ENCODE measurements at regions not wholly inside any gene's neighbourhood (a gene's known extent, or its start where the extent isn't known, plus 50 kb on each side); places are given as distances from the start of the nearest gene placed in this dataset.

DNA sequence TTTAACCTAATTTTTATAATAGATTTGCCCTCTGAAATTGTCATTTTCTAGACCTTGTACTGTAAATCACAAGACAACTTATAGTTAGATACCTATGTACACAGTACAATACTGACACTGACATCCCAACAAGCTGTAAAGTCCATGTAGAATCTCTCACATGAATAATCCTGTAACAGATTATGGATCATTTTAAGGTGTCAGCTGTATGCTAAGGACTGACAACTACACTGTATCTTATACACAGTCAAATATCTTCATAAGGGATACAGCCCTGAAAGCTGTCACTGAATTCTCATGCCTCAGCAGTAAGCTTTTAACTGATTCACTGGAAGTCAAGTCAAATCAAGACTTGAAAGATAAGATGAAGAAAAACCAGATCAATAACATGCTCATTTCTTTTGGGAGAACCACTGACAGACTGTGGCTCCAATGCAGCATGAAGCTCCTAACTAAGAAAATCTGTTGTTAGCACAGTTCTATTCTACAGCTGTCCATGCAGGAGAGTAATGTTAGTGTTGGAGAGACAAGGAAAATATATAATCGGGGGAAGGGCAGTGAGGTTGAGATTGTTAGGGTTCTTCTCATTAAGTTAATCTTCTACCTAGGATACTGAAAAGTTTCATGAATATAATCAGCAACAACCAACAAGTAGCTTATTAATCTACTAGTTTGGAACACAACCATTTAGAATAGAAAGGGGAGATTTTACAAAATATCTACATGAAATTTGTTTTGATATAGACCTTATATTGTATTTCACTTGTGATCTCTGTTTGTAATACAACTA lies 612.0 kb downstream of the PCDH18 start:
- no peak for DNase-seq

- DNase-seq, result no peak
These were observed 613.5 kb downstream of the PCDH18 start for GRCh38 chr4:136918772-136919171.

- no peak for DNase-seq
These were observed 614.8 kb downstream of the PCDH18 start for GRCh38 chr4:136917312-136918110.

DNA sequence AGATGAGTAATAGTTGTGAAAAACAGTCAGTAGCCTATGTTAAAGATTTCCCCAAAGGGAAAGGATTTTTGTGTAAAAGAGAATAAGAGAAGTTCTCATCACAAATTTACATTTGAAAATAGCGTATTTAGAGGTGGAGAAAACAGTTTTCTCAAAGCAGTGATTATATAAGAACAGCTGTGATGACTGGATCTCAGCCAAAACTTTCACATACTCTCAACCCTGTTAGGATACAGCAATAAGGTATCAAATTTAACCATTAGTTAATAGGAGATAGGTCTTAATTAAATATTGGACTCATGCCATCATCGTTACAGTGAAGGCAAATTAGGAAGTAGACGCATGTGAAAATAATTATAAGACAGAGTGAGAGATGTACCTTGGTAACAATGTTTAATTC lies 622.7 kb downstream of the PCDH18 start:
- peak; percentile 83 for DNase-seq

GRCh38 chr4:136908122-136908521 lies 624.2 kb downstream of the PCDH18 start:
- no peak for DNase-seq

- DNase-seq, result no peak
These were observed 631.6 kb downstream of the PCDH18 start for GRCh38 chr4:136900696-136901095.

DNA sequence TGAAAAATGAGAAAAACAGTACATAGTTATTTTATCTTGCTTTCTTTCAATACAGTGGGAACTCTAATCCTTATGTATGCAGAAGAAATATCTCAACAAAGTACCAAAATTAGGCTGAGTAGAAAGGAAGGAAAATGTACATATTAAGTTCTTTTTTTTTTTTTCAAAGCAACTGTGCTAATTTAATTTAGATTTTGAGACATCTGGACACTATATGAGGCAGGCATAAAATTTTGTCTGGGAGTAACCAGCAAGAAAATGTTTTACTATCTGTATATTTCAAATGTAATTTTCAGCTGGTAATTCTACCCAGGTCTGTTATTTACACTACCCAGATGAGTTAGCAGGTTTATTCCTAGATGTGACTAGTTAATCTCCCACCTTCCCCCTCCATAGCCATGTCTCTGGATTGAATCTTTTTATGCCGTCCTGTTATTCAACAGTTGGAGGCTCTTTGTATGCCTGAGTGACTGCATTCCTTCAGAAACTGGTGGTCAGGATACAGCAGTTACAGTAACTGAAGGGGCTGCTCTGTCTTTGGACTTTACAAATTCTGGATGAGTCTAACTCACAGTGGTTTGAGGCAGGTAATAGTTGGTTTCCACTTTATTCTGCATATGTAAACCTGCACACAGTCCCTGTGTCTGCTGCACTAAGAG lies 633.6 kb downstream of the PCDH18 start:
- no peak for DNase-seq

GRCh38 chr4:136893573-136893972 lies 638.7 kb downstream of the PCDH18 start:
- no peak for DNase-seq

GRCh38 chr4:136881666-136882065 lies 650.6 kb downstream of the PCDH18 start:
- DNase-seq, result no peak

DNA sequence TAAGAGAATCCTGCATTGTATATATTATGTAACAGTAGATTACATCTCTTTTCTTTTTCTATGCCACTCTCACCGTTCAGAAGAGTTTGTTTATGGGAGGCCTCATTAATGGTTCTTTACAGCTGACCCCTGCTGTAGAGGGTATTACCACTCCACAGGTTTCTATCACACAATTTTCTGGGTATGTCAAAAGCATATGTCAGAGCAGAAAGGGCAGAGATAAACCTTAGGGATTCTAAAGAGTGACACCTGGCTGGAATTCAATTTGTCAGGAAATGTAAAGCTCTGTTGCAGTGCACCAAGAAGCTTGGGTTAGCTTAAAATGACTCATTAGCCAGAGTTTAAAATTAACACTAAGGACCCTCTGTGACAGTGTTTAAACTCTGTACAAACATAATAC lies 658.7 kb downstream of the PCDH18 start:
- no peak for DNase-seq

DNA sequence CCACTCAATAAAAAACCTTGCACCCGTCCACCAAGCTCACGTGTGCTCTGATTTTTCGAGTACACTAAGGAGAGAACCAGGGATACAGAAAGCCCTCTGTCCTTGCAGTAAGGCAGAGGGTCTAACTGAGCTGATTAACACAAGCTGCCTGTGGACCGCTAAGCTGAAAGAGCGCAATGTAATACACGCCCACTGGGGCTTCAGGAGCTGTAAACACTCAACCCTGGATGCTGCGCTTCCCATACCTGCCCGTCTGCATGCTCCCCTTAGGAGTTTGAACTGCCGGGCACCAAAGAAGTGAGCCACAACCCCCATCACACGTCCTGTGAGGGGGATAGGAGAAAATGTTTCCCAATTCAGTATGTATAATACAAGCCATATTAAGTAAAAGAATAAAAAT lies 664.8 kb downstream of the PCDH18 start:
- no peak for DNase-seq

DNA sequence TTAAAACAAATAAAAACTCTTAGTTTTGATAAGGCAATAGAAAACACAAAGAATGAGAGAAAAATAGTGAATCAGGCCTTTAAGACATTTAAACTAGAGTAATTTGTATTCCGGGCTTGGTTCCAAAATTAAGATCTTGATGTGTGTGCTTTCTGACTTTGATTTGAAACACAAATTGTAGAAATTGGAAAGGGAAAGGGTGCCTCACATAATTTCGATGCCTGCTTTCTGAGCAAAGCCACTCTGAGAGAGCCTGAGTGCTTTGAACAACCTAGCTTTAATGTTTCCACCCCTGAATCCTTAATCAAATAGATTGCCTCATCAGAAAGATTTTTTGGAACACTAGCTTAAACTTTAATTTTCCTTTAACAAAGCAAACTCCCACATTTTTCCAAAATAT lies 666.8 kb downstream of the PCDH18 start:
- DNase-seq, result no peak

- peak; percentile 72 for DNase-seq
These were observed 667.6 kb downstream of the PCDH18 start for GRCh38 chr4:136864604-136865185.

DNA sequence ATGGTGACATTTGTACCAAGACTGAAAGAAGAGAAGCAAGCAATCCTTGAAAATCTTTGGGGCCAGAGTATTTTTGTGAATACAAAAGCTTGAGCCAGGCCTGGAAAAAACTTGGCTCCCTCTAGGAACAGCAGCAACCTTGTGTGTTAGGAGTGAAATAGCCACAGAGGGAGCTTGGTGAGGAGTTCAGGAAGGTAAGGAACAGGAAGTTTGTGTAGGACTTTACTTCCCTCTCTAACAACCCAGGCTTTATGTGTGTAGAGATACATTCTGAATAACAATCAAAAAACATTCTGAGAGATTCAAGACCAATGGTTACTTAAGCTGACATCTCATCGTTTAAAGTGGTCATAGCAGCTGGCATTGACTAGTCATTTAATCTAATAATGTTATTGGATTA lies 668.5 kb downstream of the PCDH18 start:
- DNase-seq, result no peak

GRCh38 chr4:136862653-136863052 lies 669.6 kb downstream of the PCDH18 start:
- DNase-seq, result no peak

- peak; percentile 25 for DNase-seq
These were observed 671.2 kb downstream of the PCDH18 start for GRCh38 chr4:136861091-136861490.

- no peak for DNase-seq
These were observed 673.4 kb downstream of the PCDH18 start for GRCh38 chr4:136858903-136859302.

GRCh38 chr4:136855886-136856285 lies 676.4 kb downstream of the PCDH18 start:
- DNase-seq, result no peak

GRCh38 chr4:136850446-136850845 lies 681.8 kb downstream of the PCDH18 start:
- no peak for DNase-seq

- DNase-seq, result no peak
These were observed 684.2 kb downstream of the PCDH18 start for GRCh38 chr4:136847881-136848621.

GRCh38 chr4:136841526-136841925 lies 690.8 kb downstream of the PCDH18 start:
- no peak for DNase-seq

- DNase-seq, result no peak
These were observed 693.7 kb downstream of the PCDH18 start for GRCh38 chr4:136838607-136839006.

GRCh38 chr4:136831553-136831952 lies 700.7 kb downstream of the PCDH18 start:
- no peak for DNase-seq
